GM18870 (cell line): ENCODE measurements at regions not wholly inside any gene's neighbourhood (a gene's known extent, or its start where the extent isn't known, plus 50 kb on each side); places are given as distances from the start of the nearest gene placed in this dataset.
"Not testable (repeated sequence)": the region's sequence is repeated elsewhere in the genome, so short reads cannot be mapped to it uniquely, and the experiment has no call there.

Experiments used
- ATAC-seq: cut with Tn5 transposase; IDR thresholded peaks from one replicate; pipeline ENCODE4 v1.9.1; 2021; ENCODE audit warnings: moderate library complexity; ENCODE audit not compliant: unreplicated experiment

DNA sequence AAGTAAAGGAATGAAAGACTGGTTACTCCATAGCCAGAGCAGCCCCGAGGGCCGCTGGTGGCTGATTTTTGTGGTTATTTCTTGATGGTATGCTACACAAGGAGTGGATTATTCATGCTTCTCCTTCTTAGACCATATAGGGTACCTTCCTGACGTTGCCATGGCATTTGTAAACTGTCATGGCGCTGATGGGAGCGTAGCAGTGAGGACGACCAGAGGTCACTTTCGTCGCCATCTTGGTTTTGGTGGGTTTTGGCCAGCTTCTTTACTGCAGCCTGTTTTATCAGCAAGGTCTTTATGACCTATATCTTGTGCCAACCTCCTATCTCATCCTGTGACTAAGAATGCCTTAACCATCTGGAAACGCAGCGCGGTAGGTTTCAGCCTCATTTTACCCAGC lies 1187.6 kb upstream of the AUTS2 start:
- not testable (repeated sequence) for ATAC-seq

DNA sequence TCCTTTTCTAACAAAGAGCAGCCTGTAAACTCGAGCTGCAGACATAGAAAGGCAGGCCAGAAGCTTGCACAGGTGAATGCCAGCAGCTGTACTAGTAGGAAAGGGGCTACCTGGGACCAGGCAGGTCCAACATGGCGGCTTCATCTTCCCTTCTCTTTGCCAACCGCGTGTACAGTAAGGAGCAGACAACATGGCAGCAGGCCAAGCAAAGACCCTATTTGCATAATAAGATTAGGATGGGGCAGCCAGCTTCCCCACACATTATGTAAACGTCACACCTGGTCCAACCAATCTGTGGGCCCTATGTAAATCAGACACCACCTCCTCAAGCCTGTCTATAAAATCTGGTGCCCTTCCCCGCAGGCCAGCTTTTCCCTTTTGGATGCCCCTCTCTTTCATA lies 1186.5 kb upstream of the AUTS2 start:
- no peak for ATAC-seq

DNA sequence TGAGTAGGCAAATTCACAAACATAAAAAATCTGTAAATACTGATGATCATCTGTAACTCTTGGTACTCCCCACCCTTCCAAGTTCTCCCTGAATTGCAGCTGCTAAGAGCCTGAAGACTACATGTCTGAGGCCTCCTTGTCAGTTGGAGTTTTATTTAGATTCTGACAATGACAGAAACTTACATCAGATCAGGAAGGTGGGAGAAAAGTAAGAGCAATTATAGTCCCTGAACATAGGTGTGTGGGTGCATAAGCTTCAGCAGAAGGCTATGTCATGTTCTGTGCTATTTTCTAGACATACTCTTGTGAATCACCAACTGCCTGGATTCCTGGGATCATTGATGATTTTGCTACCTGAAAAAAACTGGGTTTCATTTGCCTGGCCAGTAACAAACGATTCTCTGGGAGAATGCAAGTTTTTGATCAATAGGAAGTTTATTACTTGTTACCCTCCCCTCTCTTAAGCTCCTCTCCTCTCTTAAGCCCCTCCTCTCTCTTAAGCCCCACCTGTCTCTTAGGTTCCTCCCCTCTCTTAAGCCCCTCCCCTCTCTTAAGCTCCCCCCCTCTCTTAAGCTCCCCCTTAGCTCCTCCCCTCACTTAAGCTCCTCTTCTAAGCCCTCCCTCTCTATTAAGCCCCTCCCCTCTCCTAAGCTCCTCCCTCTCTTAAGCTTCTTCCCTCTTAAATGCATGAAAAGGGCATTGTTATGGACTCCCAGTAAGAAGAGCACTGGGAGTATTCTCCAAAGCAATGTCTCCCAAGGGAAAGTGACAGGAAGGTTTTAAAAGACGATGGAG lies 1183.4 kb upstream of the AUTS2 start:
- ATAC-seq, result no peak

DNA sequence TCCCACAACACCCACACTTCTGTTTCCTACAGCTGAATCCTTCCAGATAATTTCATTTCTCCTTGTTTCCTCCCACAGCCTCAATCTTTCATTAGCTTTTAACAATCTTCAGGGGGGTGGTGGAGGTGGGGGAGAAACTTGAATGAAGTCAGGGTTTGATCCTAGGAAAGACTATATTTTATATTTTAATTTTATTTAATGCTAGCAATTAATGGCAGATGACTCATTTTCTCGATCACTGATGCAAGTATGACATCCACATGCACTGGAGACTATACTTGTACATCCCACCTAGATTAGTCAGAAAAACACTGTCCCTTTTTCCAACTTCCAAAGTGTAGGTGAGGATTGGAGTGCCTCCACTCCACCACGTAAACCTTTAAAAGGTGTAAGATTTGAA lies 1181.3 kb upstream of the AUTS2 start:
- no peak for ATAC-seq

DNA sequence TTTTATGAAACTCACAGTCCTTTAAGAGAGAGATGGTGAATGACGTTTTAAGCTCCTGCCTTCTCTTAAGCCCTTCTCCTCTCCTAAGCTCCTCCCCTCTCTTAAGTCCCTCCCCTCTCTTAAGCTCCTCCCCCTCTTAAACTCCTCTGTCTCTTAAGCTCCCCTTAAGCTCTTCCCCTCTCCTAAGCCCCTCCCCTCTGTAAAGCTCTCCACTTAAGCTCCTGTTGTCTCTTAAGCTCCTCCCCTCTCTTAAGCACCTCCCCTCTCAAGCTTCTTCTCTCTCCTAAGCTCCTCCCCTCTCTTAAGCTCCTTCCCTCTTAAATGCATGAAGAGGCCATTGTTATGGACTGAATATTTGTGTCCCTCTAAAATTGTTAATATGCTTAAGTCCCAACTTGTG lies 1180.6 kb upstream of the AUTS2 start:
- no peak for ATAC-seq

DNA sequence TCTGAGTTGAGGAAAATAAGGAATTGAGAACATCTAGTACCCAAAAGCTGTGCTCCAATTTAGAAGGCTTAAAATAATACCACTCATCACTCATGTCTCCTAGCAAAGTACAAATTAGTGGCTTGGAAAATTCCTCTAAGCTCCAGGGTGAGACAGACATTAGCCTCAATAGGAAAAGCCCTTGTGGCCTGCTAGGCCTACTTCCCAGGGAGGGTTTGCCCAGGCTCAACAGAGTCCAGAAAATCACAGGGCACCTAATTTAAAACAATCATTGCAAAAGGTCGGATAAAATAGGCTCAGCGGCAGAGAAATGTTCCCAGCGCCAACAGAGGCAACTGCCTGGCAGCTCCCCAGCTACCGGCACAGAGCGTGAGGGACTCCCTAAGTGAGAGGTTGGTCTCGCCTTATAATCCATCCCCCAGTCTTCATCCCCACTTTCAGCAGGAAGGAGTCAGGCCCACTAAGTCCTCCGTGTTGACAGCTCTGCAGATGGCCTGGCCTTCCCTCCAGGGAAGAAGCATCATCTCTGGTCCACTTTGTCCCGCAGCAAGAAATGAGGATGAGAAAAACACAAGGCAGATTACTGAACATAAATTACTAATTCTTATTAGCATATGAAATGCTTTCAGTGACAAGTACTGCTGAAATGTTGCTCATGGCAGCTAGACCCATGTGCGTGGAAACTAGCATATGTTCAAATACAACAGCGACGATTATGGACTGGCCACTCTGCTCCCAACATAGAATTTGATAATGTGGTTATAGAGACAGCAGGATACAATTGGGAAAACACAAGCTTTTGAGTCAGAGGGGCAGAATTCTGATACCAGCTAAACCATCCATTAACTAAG lies 1177.7 kb upstream of the AUTS2 start:
- no peak for ATAC-seq

DNA sequence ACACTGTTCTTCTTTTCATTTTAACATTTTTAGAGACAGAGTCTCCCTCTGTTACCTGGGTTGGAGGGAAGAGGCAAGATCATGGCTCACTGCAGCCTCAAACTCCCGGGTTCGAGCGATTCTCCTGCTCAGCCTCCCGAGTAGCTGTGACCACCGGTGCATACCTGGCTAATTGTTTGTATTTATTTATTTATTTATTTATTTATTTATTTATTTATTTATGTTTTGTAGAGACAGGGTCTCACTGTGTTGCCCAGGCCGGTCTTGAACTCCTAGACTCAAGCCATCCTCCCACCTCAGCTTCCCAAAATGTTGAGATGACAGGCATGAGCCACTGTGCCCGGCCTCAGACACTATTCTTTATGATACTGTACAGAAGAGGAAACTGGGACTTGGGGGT lies 1176.6 kb upstream of the AUTS2 start:
- ATAC-seq, result no peak

DNA sequence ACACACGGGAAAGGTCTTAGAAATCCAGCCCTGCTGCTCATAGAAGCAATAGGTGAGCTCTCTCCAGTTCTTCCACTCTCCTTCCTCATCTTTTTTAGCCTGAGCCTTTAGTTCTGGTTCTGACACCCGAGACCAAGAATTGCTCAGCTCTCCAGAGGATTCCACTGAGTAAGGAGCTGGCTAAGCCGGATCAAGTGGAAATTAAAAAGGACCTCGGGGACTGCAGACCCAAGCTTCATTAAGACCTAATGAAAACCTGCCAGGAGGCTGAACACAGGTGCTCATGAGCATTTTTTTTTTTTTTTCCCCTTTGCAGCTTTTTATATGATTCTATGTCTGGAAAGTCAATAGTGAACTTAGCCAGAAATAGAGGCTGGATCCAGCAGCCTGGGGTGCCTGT lies 1176.0 kb upstream of the AUTS2 start:
- no peak for ATAC-seq

DNA sequence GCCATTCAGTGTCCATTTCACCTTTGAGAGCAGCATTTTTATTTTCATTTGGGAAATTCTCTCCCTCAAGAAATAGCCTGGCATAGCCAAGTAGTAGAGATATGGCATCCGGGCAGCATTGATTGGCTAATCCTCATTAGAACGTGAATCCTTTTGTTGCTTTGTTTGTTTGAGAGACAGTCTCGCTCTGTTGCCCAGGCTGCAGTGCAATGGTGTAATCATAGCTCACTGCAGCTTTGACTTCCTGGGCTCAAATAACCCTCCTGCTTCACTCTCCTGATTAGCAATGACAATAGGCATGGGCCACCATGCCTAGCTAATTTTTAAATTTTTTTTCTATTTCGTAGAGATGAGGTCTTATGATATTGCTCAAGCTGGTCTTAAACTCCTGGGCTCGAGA lies 1174.9 kb upstream of the AUTS2 start:
- ATAC-seq, result no peak

DNA sequence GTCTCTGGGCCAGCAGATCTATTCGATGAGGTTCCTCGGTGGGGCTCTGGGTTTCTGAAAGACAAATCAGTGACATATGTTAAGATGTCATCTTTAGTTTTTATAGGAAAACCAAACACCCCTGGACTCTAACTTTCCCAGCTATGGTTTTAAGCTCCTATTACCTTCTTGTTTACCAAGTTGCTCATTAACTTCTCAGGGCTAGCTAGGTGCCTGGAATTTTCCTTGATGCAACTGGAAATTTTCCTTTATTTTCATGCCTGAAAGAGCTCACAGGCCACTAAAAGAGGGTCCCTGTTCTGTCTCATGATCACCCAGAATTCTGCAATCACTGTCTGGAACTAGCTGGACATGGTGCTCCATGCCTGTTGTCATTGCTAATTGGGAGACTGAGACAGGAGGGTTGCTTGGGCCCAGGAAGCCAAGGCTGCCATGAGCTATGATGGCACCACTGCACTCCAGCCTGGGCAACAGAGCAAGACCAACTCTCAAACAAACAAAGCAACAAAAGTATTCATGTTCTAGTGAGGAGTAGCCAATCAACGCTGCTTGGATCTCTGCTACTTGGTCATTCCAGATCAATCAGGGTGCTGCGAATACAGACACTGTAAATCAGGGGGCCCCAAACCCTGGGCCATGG lies 1173.5 kb upstream of the AUTS2 start:
- ATAC-seq, result no peak

DNA sequence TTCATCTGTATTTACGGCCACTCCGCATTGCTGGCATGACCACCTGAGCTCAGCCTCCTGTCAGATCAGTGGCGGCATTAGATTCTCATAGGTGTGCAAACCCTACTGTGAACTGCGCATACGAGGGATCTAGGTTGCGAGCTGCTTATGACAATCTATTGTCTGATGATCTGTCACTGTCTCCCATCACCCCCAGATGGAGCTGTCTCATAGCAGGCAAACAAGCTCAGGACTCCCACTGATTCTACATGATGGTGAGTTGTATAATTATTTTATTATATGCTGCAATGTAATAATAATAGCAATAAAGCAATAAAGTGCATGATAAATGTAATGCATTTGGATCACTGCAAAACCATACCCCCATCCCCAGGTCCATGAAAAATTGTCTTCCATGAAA lies 1172.9 kb upstream of the AUTS2 start:
- no peak for ATAC-seq

DNA sequence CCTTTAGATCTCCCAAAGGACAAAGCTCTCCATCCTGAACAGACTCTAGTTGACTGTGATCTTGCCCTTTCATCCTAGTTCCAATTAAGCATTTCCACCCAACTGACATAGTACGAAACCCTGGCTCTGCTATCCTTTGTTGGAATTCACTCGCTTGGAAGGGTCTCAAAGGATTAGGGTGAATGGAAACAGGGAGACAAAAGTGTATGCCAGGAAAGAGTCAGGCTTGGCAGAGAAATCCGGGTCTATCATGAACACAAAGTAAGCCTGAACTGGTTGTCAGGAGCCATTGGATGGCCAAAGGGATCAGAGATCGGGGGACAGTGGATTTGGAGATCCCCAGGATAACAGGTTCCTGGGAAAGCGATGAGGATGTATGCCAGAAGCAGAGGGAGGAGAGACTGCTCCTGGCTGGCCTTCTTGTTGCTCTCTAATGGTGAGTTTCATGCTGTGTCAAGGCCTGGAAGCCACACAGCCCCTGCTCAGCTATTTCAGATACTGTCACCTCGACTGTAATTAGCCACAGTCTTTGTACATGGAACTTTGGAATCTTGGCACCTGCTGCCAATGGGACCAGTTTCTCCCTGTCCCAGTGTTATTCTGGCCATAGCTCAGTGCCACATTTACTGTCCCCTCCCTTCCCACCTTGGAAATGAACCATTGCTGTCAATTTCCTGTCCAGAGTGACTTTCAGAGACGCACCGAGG lies 1168.7 kb upstream of the AUTS2 start:
- ATAC-seq, result no peak

DNA sequence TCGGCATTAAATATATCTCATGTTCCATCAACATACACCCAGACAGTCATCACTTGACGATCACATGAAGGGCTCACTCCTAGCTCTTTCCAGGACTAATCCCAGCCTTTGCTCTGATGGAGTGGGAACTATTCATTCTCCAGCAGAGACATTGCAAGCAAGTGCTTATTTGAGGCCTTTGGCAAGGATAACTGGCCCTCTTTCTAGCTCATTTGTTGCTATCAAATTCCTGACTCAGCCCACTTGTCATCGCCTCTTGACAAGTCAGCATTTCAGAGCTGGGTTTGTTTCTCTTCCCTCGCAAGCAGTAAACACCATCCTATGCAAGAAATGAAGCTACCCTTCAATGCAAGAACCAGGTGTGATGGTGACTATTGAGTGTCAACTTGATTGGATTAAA lies 1165.7 kb upstream of the AUTS2 start:
- no peak for ATAC-seq

DNA sequence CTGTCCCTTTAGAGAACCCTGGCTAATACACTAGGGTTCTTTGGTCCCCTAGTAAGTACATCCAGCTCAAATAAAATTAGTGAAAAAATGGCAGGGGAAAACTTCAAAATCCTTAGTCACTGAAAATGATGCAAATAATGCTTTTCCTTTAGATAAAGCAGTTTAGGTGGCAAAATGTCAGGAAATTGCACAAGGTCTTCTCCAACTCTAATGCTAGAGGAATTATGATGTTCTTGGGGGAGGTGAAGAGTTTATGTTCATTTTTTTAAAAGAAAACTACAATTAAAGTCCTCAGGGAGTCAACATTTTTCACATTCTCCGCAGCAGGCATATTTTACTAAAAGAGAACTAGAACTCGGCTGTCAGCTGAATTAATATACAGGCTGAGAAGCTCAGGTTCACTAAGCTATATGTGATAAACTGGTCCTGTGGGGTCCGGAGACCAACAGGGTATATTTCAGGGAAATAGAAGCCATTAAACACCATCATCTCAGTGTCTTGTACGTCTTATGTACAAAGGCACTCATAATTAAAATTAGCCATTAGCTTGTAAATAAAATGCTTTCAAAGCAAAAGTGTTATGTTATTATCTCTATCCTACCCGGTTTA lies 1164.7 kb upstream of the AUTS2 start:
- ATAC-seq, result no peak

DNA sequence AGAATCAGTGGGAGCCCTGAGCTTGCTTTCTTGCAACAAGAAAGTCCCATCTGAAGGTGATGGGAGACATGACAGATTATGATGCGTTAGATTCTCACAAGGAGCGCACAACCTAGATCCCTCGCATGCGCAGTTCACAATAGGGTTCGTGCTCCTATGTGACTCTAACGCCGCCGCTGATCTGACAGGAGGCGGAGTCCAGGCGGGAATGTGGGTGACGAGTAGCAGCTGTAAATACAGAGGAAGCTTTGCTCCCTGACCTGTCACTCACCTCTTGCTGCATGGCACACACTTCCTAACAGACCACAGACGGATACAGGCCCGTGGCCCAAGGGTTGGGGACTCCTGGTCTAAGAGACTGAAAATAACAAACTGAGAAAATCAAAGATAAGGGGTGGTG lies 1163.4 kb upstream of the AUTS2 start:
- no peak for ATAC-seq

DNA sequence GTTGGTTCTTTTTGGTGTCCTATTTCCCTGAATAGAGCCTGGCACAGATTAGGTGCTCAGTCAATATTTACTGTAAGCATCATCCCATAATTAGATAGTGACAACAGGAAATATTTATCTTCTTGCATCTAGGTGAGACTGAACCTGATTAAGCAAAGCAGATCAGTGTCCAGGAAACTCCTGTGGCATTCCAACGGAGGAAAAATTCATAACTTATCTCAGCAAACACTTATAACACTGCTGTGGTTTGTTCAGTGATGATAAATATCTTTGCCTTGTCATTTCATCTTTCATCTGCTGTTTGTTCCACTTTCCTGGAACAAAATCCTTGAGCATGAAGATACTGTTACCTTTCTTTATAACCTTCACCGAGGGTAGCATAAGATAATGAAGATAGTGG lies 1160.3 kb upstream of the AUTS2 start:
- ATAC-seq, result no peak

DNA sequence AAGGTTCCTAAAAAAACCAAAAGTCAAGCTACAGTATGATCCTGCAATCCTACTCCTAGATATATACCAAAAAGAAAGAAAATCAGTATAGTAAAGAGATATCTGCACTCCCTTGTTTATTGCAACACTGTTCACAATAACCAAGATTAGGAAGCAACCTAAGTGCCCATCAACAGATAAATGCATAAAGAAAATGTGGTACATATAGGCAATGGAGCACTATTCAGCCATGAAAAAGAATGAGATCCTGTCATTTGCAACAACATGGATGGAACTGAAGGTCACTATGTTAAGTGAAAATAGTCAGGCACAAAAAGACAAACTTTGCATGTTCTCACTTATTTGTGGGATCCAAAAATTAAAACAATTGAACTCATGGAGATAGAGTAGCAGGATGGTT lies 1159.5 kb upstream of the AUTS2 start:
- ATAC-seq, result no peak

DNA sequence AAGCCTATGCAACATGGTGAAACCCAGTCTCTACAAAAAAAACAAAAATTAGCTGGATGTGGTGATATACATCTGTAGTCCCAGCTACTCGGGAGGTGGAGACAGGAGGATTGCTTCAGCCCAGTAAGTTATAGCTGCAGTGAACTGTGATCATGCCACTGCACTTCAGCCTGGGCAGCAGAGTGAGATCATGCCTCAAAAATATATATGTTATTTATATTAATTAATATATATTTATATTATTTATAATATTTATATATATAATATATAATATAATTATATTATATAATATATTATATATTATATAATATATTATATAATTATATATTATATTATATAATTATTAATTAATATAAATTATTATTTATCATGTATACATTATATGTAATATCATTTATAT lies 1158.4 kb upstream of the AUTS2 start:
- no peak for ATAC-seq

DNA sequence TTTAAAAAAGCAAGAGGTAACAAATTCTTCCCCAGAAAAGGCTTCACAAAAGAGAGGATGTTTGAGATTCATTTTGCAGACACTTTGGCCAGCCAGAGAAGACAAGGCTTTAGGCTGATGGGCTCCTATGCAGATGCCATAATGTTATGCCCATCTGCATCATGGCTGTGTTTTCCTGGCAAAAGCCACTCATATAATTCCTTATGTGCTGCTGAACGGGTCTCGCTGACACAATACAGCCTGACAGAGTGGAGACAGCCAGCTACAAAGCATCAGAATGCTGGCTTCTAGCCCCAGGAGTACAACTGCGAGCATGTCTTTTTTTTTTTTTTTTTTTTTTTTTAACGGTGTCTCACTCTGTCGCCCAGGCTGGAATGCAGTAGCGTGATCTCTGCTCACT lies 1157.4 kb upstream of the AUTS2 start:
- ATAC-seq, result no peak

DNA sequence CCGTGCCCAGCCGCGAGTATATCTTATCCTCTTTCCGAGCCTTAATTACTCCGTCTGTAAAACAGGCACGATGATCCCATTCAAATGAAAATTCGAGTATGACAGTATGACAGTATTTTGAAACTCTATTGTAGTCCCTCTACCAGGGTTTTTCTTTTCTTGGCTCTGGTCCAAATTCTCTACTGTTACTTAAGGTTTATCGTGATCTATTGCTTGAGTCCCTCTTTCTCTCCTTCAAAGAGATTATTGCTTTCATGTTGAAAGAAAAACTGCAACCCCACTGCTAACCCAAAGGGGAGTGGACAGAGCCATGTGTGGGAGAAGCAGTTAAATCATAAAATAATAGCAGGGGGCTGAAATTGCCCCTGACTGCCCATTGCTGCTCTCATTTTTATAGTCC lies 1156.6 kb upstream of the AUTS2 start:
- ATAC-seq, result no peak
